NCI-H2081 (cell line): ENCODE measurements at regions not wholly inside any gene's neighbourhood (a gene's known extent, or its start where the extent isn't known, plus 50 kb on each side); places are given as distances from the start of the nearest gene placed in this dataset.

Experiments
- DNase-seq, 2 experiments: peaks; one replicate each; lab custom pipeline; 2025; lab: John Stamatoyannopoulos, UW

DNA sequence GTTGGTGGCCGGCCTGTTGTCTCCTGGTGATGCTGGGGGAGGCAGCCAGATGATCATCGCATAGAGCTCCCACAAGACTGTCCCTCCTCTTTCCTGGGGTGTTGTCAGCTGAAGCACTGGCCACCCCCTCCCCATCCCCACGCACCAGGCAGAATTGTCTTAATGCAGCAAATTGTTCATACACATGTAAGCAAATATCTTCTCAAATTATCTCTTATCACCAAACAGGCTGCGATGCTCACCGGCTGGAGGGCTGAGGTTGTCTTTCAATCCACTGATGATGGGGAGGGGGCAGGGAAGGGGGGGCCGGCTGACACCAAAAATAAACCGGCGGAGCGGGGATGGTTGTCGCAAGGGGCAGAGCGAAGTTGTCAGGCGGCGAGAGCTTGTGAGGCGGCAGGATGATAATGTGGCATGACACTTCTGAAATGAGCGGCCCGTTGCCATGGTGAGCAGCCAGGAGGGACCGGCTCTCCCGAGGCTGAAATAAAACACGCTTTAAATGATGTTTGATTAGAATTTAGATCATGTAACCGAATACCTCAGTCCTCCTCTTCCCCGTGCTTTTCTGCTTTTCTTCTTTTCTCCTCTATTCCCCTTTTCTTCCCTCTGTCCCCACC, 59.8 kb downstream of the MRM1 start:
- peak; percentile 19 to 21 for DNase-seq

DNA sequence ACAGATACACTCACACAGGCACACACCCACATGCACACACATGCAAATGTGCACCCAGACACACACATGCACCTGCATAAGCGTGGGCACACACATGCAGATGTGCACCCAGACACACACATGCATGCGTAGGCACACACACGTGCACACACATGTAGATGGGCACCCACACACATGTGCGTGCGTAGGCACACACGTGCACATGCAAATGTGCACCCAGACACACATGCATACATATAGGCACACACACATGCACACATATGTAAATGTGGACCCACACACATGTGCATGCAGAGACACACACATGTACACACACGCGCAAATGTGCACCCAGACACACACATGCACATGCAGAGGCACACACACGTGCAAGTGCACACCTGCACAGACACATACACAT, 60.3 kb downstream of the MRM1 start:
- no peak for DNase-seq

- no peak for DNase-seq
These were observed 64.0 kb downstream of the MRM1 start for GRCh38 chr17:36665417-36665816.

GRCh38 chr17:36667922-36668321, 66.5 kb downstream of the MRM1 start:
- DNase-seq = no peak

DNA sequence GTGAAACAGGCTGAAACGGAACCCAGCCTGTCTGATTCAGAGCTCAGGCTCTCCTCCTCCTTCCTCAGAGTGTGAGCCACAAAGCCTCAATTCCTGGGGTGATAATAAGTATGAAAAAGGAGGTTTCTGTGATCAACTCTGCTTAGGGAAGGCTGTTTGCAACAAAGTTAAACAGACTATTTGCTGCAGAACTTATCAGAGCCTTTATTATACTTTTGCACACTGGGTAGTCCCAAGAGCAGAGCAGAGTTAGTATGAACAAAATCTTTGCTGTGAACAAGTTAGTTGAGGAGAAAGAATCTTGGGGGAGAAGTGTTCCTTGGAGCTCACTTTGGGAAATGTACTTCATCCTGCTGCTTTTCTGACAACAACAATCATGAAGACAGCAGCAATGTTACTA, 67.4 kb downstream of the MRM1 start:
- DNase-seq = no peak

- DNase-seq = no peak
These were observed 69.8 kb downstream of the MRM1 start for GRCh38 chr17:36671144-36671543.

GRCh38 chr17:36672403-36672918, 71.1 kb downstream of the MRM1 start:
- DNase-seq = no peak

- DNase-seq = no peak
These were observed 71.7 kb downstream of the MRM1 start for GRCh38 chr17:36673068-36673467.

- no peak for DNase-seq
These were observed 72.4 kb downstream of the MRM1 start for GRCh38 chr17:36673637-36674277.

DNA sequence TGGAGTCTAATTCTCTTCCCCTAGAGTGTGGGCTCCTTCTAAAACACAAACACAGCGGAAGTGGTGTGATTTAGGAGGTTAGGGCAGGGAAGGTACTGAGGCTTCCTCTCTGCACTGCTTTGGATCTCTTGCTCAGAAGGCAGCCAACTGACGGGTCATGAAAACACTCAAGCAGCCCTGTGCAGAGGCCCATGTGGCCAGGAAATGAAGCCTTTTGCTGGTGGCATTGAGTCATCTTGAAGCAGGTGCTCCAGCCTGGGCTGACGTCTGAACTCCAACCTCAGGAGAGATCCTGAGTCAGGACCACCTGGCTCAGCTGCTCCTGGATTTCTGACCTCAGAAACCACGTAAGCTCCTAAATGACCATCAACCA, 72.9 kb downstream of the MRM1 start:
- no peak for DNase-seq

- DNase-seq = no peak
These were observed 73.9 kb downstream of the MRM1 start for GRCh38 chr17:36675250-36675649.

DNA sequence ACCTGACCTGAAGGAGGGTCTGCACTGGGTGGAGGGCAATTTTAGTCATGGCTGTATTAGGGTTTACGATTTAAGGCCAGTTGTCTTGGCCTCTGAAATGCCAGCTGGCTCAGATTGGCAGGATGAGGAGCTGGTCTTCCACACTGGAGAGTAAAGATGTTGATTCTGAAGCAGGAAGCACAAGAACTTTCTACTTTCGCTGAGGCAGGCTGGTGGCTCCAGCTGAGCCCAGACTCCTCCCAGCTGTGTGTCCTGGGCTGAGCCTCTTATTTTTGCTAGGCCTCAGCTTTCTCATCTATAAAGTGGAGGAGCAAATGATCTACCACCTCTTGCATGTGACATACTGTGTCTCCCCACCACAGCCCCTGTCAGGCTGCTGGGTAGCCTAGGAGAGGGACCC, 74.4 kb downstream of the MRM1 start:
- peak in 1 of 2 experiments; percentile 17 for DNase-seq

- DNase-seq = no peak
These were observed 78.6 kb downstream of the MRM1 start for GRCh38 chr17:36679815-36680467.

DNA sequence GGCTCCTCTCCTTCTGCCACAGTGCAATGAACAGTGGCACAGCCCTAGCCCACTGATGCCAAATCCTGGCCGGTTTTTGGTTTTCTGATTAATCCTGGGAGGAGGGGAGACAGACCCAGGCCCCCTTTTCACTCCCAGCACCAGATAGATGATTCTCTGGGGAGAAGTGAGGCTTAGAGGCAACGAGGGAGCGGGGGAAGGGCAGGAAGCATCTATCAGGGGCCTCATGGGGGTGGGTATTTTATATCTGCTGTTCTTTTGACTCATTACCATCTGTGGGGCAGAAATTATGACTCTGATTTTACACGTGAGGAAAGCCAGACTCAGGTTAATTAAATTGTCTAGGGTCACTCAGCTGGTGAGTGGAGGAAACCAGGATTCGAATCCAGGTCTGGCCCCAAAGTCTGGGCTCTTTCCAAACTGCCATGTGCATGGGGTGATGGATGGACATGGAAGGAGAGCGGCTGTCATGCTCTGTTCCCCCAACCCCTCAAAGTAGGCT, 79.4 kb downstream of the MRM1 start:
- no peak for DNase-seq

GRCh38 chr17:36682773-36683172, 81.4 kb downstream of the MRM1 start:
- DNase-seq = no peak

DNA sequence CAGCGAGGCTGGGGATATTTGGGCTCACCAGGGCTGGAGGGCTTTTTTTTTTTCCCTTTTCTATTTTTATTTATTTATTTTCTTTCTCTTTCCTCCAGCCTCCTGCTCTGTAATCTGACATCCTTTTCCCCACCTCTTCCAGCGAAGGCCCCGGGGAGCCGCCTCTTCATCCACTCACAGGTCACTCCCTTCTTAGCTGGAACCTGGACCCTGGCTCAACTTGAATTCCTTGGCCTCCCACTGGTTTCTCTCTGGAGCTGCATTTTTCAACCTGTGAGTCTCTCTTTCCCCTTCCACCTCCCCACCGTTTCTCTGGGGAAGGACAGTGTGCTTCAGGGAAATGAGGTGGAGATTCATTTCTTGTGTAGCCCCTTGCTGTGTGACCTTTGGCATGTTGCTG, 82.0 kb downstream of the MRM1 start:
- no peak for DNase-seq

DNA sequence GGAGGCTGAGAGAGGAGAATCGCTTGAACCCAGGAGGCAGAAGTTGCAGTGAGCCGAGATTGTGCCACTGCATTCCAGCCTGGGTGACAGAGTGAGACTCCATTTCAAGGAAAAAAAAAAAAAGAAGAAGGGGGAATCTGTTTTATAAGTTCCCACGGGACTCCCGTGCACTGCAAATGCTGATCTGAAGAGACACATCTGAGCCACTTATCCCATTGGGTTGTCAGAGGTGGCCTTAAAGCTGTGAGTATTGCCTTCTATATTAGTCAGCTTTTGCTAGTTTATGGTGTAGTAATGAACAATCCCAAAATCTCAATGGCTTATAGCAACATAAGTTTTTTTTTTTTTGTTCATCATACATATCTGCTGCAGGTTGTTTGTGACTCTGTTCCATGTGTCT, 82.8 kb downstream of the MRM1 start:
- no peak for DNase-seq

GRCh38 chr17:36686123-36686669, 84.8 kb downstream of the MRM1 start:
- DNase-seq = no peak

GRCh38 chr17:36687736-36688135, 86.4 kb downstream of the MRM1 start:
- DNase-seq = no peak

DNA sequence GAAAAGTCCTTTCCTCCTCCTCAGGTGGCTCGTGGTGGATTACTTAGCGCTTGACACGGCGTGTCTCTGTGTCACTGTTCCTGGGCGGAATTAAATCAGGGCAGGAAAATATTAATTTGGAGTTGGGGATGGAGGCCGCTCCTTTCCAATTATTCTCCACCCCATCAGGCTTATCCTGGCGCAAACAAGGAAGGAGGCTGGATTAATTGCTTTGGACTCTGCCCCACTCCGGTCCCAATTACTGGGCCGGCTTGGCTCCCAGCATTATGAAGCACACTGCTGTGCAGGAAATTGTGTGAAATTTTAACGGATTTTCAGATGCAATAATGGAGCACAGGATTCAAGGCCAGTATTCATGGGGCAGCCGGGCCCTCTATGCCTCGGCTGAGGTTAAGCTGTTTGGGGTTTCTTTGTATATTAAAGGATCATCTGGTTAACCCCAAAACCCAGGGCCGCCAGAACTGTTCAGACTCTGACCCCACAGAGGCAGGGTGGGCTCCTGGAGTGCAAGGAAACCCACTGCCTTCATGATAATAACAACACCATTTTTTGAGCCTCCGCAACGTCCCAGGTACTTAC, 87.8 kb downstream of the MRM1 start:
- no peak for DNase-seq

DNA sequence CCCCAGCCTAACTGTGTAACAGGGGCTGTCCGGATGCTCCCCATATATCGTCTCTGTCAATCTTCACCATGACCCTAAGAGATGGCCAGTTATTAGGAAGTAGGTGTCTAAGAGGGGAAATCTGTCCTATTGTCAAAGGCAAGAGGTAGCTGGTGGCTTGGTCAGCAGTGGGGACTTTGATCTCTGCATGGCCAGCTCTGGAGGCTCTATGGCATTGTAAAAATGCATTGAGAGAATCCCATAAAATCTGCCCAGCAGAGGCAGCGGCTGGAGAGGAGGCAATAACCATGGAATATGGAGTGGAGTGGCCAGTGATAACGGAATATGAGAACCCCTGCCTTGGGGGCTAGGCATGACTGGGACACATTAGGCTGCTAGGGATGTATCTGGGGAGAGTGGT, 88.8 kb downstream of the MRM1 start:
- no peak for DNase-seq

DNA sequence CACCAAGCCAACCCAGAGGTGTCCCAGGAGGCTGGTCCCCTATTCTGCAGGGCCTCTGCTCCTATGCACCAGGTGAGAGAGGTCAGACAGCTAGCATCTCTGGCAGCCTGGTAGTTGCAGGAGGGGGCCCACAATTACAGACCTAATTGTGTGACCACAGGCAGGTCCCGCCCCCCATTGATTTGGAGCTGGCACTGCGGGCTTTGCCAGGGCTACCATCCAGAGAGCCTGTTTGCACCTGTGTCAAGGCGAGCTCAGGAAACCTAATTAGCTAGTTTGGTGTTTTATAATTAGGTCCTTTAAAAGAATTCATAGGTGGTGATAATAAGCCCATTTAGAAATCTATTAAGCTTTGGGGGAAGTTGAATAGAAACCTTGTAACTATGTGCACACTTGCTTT, 90.2 kb downstream of the MRM1 start:
- DNase-seq = peak in 1 of 2 experiments; percentile 17

GRCh38 chr17:36695082-36695481, 93.7 kb downstream of the MRM1 start:
- no peak for DNase-seq
